Astrocyte (in vitro differentiated cells and primary cell): ENCODE measurements at regions not wholly inside any gene's neighbourhood (a gene's known extent, or its start where the extent isn't known, plus 50 kb on each side); places are given as distances from the start of the nearest gene placed in this dataset.
A peak's percentile ranks its signal among the peaks of the same experiment; 100 is the strongest.

Experiments used
- DNase-seq: peaks from one replicate; pipeline ENCODE4 v3.0.0-alpha.2; 2010; ENCODE audit warnings: low read depth
- FAIRE-seq: peaks from 2 replicates; lab custom pipeline; 2011; peaks lifted over from hg19 to GRCh38; lab: Jason Lieb, UNC
- H2AFZ ChIP-seq: 2 replicates; pipeline ENCODE4 v1.6.0; 2012; ENCODE audit warnings: low read depth, low read length, inconsistent platforms
- H3K27ac ChIP-seq: 2 replicates; pipeline ENCODE4 v1.5.1; 2011; ENCODE audit warnings: low read depth, low read length, inconsistent platforms
- H3K27me3 ChIP-seq: 2 replicates; pipeline ENCODE4 v1.6.0; 2011; ENCODE audit warnings: low read length, inconsistent platforms; ENCODE audit not compliant: insufficient read depth
- H3K36me3 ChIP-seq: 2 replicates; pipeline ENCODE4 v1.5.1; 2011; ENCODE audit warnings: low read length, inconsistent platforms; ENCODE audit not compliant: insufficient read depth
- H3K4me1 ChIP-seq: 2 replicates; pipeline ENCODE4 v1.5.1; 2011; ENCODE audit warnings: low read length, inconsistent platforms; ENCODE audit not compliant: insufficient read depth
- H3K4me2 ChIP-seq: 2 replicates; pipeline ENCODE4 v1.6.0; 2012; ENCODE audit warnings: low read length, inconsistent platforms
- H3K4me3 ChIP-seq: 2 replicates; pipeline ENCODE4 v1.5.1; 2011; ENCODE audit warnings: low read depth, mild to moderate bottlenecking, low read length, inconsistent platforms; ENCODE audit not compliant: insufficient read depth
- H3K79me2 ChIP-seq: 2 replicates; pipeline ENCODE4 v1.6.0; 2012; ENCODE audit warnings: mild to moderate bottlenecking, low read length, inconsistent platforms; ENCODE audit not compliant: insufficient read depth
- H3K9ac ChIP-seq: 2 replicates; pipeline ENCODE4 v1.6.0; 2012; ENCODE audit warnings: mild to moderate bottlenecking, low read length, inconsistent platforms
- H3K9me3 ChIP-seq: 2 replicates; pipeline ENCODE4 v1.5.1; 2012; ENCODE audit warnings: low read depth, mild to moderate bottlenecking, low read length, inconsistent platforms; ENCODE audit not compliant: insufficient read depth
- H4K20me1 ChIP-seq: 2 replicates; pipeline ENCODE4 v1.6.0; 2012; ENCODE audit warnings: low read length, inconsistent platforms; ENCODE audit not compliant: insufficient read depth
- H3K27ac Mint-ChIP-seq: one replicate; pipeline ENCODE4 v1.8.0; 2021; ENCODE audit warnings: mild to moderate bottlenecking, mixed read lengths; ENCODE audit not compliant: unreplicated experiment
- H3K27me3 Mint-ChIP-seq: one replicate; pipeline ENCODE4 v1.8.0; 2021; ENCODE audit warnings: low read depth, mixed read lengths; ENCODE audit not compliant: unreplicated experiment
- H3K36me3 Mint-ChIP-seq: one replicate; pipeline ENCODE4 v1.8.0; 2021; ENCODE audit warnings: low read depth, mixed read lengths; ENCODE audit not compliant: unreplicated experiment
- H3K4me1 Mint-ChIP-seq: one replicate; pipeline ENCODE4 v1.8.0; 2021; ENCODE audit warnings: low read depth, mixed read lengths; ENCODE audit not compliant: unreplicated experiment
- H3K4me3 Mint-ChIP-seq: one replicate; pipeline ENCODE4 v1.8.0; 2021; ENCODE audit warnings: mild to moderate bottlenecking, moderate library complexity, mixed read lengths; ENCODE audit not compliant: unreplicated experiment
- H3K9me3 Mint-ChIP-seq: one replicate; pipeline ENCODE4 v1.8.0; 2021; ENCODE audit warnings: mild to moderate bottlenecking, mixed read lengths; ENCODE audit not compliant: unreplicated experiment
- CTCF ChIP-seq: IDR thresholded peaks from 2 replicates; pipeline ENCODE4 v1.5.1; 2011; ENCODE audit warnings: low read depth, mild to moderate bottlenecking, inconsistent platforms, low read length, moderate library complexity; ENCODE audit not compliant: insufficient read depth
- EZH2 ChIP-seq: IDR thresholded peaks from 2 replicates; pipeline ENCODE4 v1.6.1; 2012; ENCODE audit warnings: mild to moderate bottlenecking, low read length, inconsistent platforms; ENCODE audit not compliant: insufficient read depth

- H3K36me3 ChIP-seq = no peaks in the 10 kb centered on the region
- no peaks in the 10 kb centered on the region for H3K27me3 ChIP-seq
- DNase-seq (no peak), FAIRE-seq (no peak)
- peaks cover 17% of the 10 kb centered on the region for H3K27me3 Mint-ChIP-seq
- H3K9me3 ChIP-seq = no peaks in the 10 kb centered on the region
- no peak overlapping the region for H3K4me3 Mint-ChIP-seq
- no peaks in the 10 kb centered on the region for H3K36me3 Mint-ChIP-seq
- no peak overlapping the region for H3K9ac ChIP-seq
- H3K27ac ChIP-seq = no peak overlapping the region
- no peaks in the 10 kb centered on the region for H4K20me1 ChIP-seq
- no peak overlapping the region for H2AFZ ChIP-seq
- no peaks in the 10 kb centered on the region for H3K79me2 ChIP-seq
- H3K4me2 ChIP-seq = no peak overlapping the region
- TF ChIP-seq EZH2 = no peak
- no peak for TF ChIP-seq CTCF
- H3K4me1 Mint-ChIP-seq = peaks cover 6% of the 10 kb centered on the region
- no peak overlapping the region for H3K27ac Mint-ChIP-seq
- H3K4me1 ChIP-seq = no peaks in the 10 kb centered on the region
- peaks cover 3% of the 10 kb centered on the region for H3K9me3 Mint-ChIP-seq
- H3K4me3 ChIP-seq = no peak overlapping the region
These were observed 455.7 kb downstream of the GALR1 start for GRCh38 chr18:77705301-77705700.

- Histone ChIP-seq H3K4me1 (no peaks in the 10 kb centered on the region), H4K20me1 (no peaks in the 10 kb centered on the region), H3K79me2 (no peaks in the 10 kb centered on the region), H3K36me3 (no peaks in the 10 kb centered on the region), H3K27me3 (no peaks in the 10 kb centered on the region), H3K4me2 (no peak overlapping the region), H2AFZ (no peak overlapping the region), H3K27ac (no peak overlapping the region), H3K4me3 (no peak overlapping the region), H3K9me3 (no peaks in the 10 kb centered on the region), H3K9ac (no peak overlapping the region)
- no peak for TF ChIP-seq CTCF
- TF ChIP-seq EZH2 = no peak
- peaks cover 6% of the 10 kb centered on the region for H3K4me1 Mint-ChIP-seq
- H3K36me3 Mint-ChIP-seq = no peaks in the 10 kb centered on the region
- H3K27ac Mint-ChIP-seq = no peak overlapping the region
- peaks cover 12% of the 10 kb centered on the region for H3K27me3 Mint-ChIP-seq
- FAIRE-seq (no peak), DNase-seq (no peak)
- no peak overlapping the region for H3K4me3 Mint-ChIP-seq
- peaks cover under 1% of the 10 kb centered on the region for H3K9me3 Mint-ChIP-seq
These were observed 459.3 kb downstream of the GALR1 start for GRCh38 chr18:77708826-77709506.

- DNase-seq = no peak
- Histone ChIP-seq H3K4me3 (no peak overlapping the region), H4K20me1 (no peaks in the 10 kb centered on the region), H3K4me2 (no peak overlapping the region), H3K9ac (no peak overlapping the region), H3K9me3 (no peaks in the 10 kb centered on the region), H3K36me3 (no peaks in the 10 kb centered on the region), H3K27me3 (no peaks in the 10 kb centered on the region), H3K27ac (no peak overlapping the region), H3K79me2 (no peaks in the 10 kb centered on the region), H3K4me1 (no peaks in the 10 kb centered on the region), H2AFZ (no peak overlapping the region)
- no peaks in the 10 kb centered on the region for H3K9me3 Mint-ChIP-seq
- H3K27me3 Mint-ChIP-seq = peaks cover 3% of the 10 kb centered on the region
- no peak overlapping the region for H3K27ac Mint-ChIP-seq
- peaks cover 6% of the 10 kb centered on the region for H3K4me1 Mint-ChIP-seq
- H3K36me3 Mint-ChIP-seq = no peaks in the 10 kb centered on the region
- FAIRE-seq = no peak
- no peak for TF ChIP-seq EZH2
- peak; percentile 17 for TF ChIP-seq CTCF
- no peak overlapping the region for H3K4me3 Mint-ChIP-seq
These were observed 461.4 kb downstream of the GALR1 start for GRCh38 chr18:77711096-77711495.
